H1 (cell line): ENCODE measurements at regions not wholly inside any gene's neighbourhood (a gene's known extent, or its start where the extent isn't known, plus 50 kb on each side); places are given as distances from the start of the nearest gene placed in this dataset.
"Not testable (repeated sequence)": the region's sequence is repeated elsewhere in the genome, so short reads cannot be mapped to it uniquely, and the experiment has no call there.

Experiments
- CTCF ChIA-PET: fragments of 300-600 bp; sonication (Branson Sonifier 250); formaldehyde crosslinking; loops from one replicate; lab custom pipeline; 2021; ENCODE audit not compliant: partially characterized antibody; lab: Charles Lee
- POLR2A ChIA-PET: fragments of 300-600 bp; sonication (Branson Sonifier 250); formaldehyde crosslinking; loops from one replicate; lab custom pipeline; 2021; ENCODE audit warnings: inconsistent platforms; ENCODE audit not compliant: partially characterized antibody; lab: Charles Lee
- DNase-seq, 2 experiments: peaks; one replicate each; pipeline versions ENCODE4 v3.0.0 to v3.0.0-alpha.2; 2010 to 2022; ENCODE audit warnings: low spot score in 2 of 2, low read depth in 1 of 2, mixed read lengths in 1 of 2
- FAIRE-seq: peaks from 2 replicates; lab custom pipeline; 2011; peaks lifted over from hg19 to GRCh38; lab: Jason Lieb, UNC
- H2AFZ ChIP-seq: 2 replicates; pipeline ENCODE4 v1.8.1; 2012; ENCODE audit warnings: low read length, inconsistent platforms
- H2AK5ac ChIP-seq: 2 replicates; pipeline ENCODE4 v1.6.1; 2013; ENCODE audit warnings: low read depth, low read length
- H2BK120ac ChIP-seq: replicated peaks from 2 replicates; pipeline ENCODE3; 2013; ENCODE audit warnings: low read depth, low read length, inconsistent platforms
- H2BK12ac ChIP-seq: 2 replicates; pipeline ENCODE4 v1.6.1; 2013; ENCODE audit warnings: low read depth, low read length
- H2BK15ac ChIP-seq: 2 replicates; pipeline ENCODE4 v1.6.1; 2013; ENCODE audit warnings: low read length
- H2BK20ac ChIP-seq: 2 replicates; pipeline ENCODE4 v1.6.1; 2013; ENCODE audit warnings: low read length
- H2BK5ac ChIP-seq: 2 replicates; pipeline ENCODE4 v1.6.1; 2013; ENCODE audit warnings: low read depth, low read length
- H3K14ac ChIP-seq: 2 replicates; pipeline ENCODE4 v1.6.1; 2013; ENCODE audit warnings: inconsistent platforms; ENCODE audit not compliant: insufficient read length
- H3K18ac ChIP-seq: 2 replicates; pipeline ENCODE4 v1.6.1; 2013; ENCODE audit warnings: low read length; ENCODE audit errors: extremely low read depth
- H3K23ac ChIP-seq: 2 replicates; pipeline ENCODE4 v1.6.1; 2013; ENCODE audit warnings: inconsistent platforms; ENCODE audit not compliant: insufficient read length
- H3K23me2 ChIP-seq: 2 replicates; pipeline ENCODE4 v1.6.1; 2013; ENCODE audit warnings: low read depth, low read length
- H3K27ac ChIP-seq: 2 replicates; pipeline ENCODE4 v1.6.1; 2011; ENCODE audit warnings: low read depth, low read length, inconsistent platforms
- H3K27me3 ChIP-seq, 4 experiments: replicated peaks in 1 of 4; 1 replicate in 1 of 4; 2 replicates in 3 of 4; pipeline versions ENCODE4 v1.6.1 to v1.8.1; 2011 to 2013; ENCODE audit warnings: low read length in 3 of 4, mild to moderate bottlenecking in 3 of 4, inconsistent platforms in 2 of 4, mixed read lengths in 2 of 4, moderate library complexity in 1 of 4; ENCODE audit not compliant: control insufficient read depth in 3 of 4, insufficient read depth in 3 of 4; ENCODE audit errors: extremely low read depth in 1 of 4
- H3K36me3 ChIP-seq, 4 experiments: 2 replicates each; pipeline versions ENCODE4 v1.6.1 to v1.8.1; 2011 to 2013; ENCODE audit warnings: mild to moderate bottlenecking in 4 of 4, low read length in 3 of 4, moderate library complexity in 2 of 4, control low read depth in 1 of 4, inconsistent platforms in 1 of 4; ENCODE audit not compliant: insufficient read depth in 4 of 4, control insufficient read depth in 2 of 4
- H3K4ac ChIP-seq: replicated peaks from 2 replicates; pipeline ENCODE3; 2013; ENCODE audit warnings: low read length, low read depth, mixed read lengths, inconsistent platforms; ENCODE audit not compliant: insufficient read length
- H3K4me1 ChIP-seq, 4 experiments: replicated peaks in 1 of 4; 1 replicate in 1 of 4; 2 replicates in 3 of 4; pipeline versions ENCODE4 v1.6.1 to v1.8.1; 2011 to 2013; ENCODE audit warnings: low read length in 3 of 4, inconsistent platforms in 2 of 4, mixed read lengths in 1 of 4; ENCODE audit not compliant: insufficient read depth in 4 of 4, control insufficient read depth in 3 of 4
- H3K4me2 ChIP-seq, 2 experiments: 2 replicates each; pipeline versions ENCODE4 v1.6.1 to v1.8.1; 2011 to 2013; ENCODE audit warnings: low read depth in 2 of 2, low read length in 2 of 2, control low read depth in 1 of 2, inconsistent platforms in 1 of 2, mild to moderate bottlenecking in 1 of 2; ENCODE audit not compliant: insufficient read depth in 1 of 2
- H3K4me3 ChIP-seq, 4 experiments: fragments of 200-600, 300-600 bp in 1 of 4; sonication (generic), shearing (Covaris generic), sonication (Bioruptor Twin) in 1 of 4; 2 replicates each; pipeline versions ENCODE4 v1.5.1 to v1.8.1; 2011 to 2016; ENCODE audit warnings: low read length in 4 of 4, low read depth in 3 of 4, control low read depth in 2 of 4, inconsistent platforms in 2 of 4, mild to moderate bottlenecking in 2 of 4, mixed read lengths in 1 of 4, moderate library complexity in 1 of 4; ENCODE audit not compliant: insufficient read depth in 2 of 4; ENCODE audit errors: extremely low read depth in 1 of 4
- H3K56ac ChIP-seq: replicated peaks from 2 replicates; pipeline ENCODE3; 2013; ENCODE audit warnings: low read depth, mild to moderate bottlenecking, mixed read lengths, low read length, inconsistent platforms; ENCODE audit not compliant: insufficient read length
- H3K79me1 ChIP-seq: 2 replicates; pipeline ENCODE4 v1.6.1; 2013; ENCODE audit warnings: low read depth, low read length, control low read depth
- H3K79me2 ChIP-seq, 2 experiments: 2 replicates each; pipeline versions ENCODE4 v1.6.1 to v1.8.1; 2012 to 2013; ENCODE audit warnings: low read length in 2 of 2, mild to moderate bottlenecking in 2 of 2, inconsistent platforms in 1 of 2; ENCODE audit not compliant: insufficient read depth in 2 of 2, control insufficient read depth in 1 of 2
- H3K9ac ChIP-seq, 4 experiments: replicated peaks in 1 of 4; 1 replicate in 1 of 4; 2 replicates in 3 of 4; pipeline versions ENCODE4 v1.6.1 to v1.8.1; 2011 to 2013; ENCODE audit warnings: low read depth in 3 of 4, low read length in 3 of 4, control low read depth in 2 of 4, mild to moderate bottlenecking in 2 of 4, moderate library complexity in 2 of 4, inconsistent platforms in 1 of 4; ENCODE audit errors: extremely low read depth in 1 of 4
- H3K9me3 ChIP-seq, 2 experiments: 2 replicates each; pipeline versions ENCODE4 v1.6.1 to v1.8.1; 2012 to 2013; ENCODE audit warnings: mild to moderate bottlenecking in 2 of 2, moderate library complexity in 2 of 2, control low read depth in 1 of 2, inconsistent platforms in 1 of 2, low read depth in 1 of 2, low read length in 1 of 2, mixed read lengths in 1 of 2; ENCODE audit not compliant: insufficient read depth in 2 of 2
- H4K20me1 ChIP-seq, 2 experiments: replicated peaks in 1 of 2; 2 replicates each; pipeline versions ENCODE3 to v1.8.1; 2011 to 2013; ENCODE audit warnings: inconsistent platforms in 2 of 2, low read length in 2 of 2, mild to moderate bottlenecking in 1 of 2; ENCODE audit not compliant: insufficient read depth in 2 of 2, control insufficient read depth in 1 of 2
- H4K5ac ChIP-seq: 2 replicates; pipeline ENCODE4 v1.6.1; 2013; ENCODE audit warnings: low read length, low read depth, mixed read lengths, inconsistent platforms; ENCODE audit not compliant: insufficient read length
- H4K8ac ChIP-seq: 2 replicates; pipeline ENCODE4 v1.8.0; 2013; ENCODE audit warnings: mild to moderate bottlenecking, moderate library complexity, low read length, inconsistent platforms; ENCODE audit not compliant: insufficient read depth; ENCODE audit errors: extremely low read depth
- H4K91ac ChIP-seq: replicated peaks from 2 replicates; pipeline ENCODE3; 2013; ENCODE audit warnings: low read length, mixed read lengths, inconsistent platforms; ENCODE audit not compliant: insufficient read length
- WGBS, 2 experiments: shearing (Covaris generic) in 1 of 2; methylation state at CpG; one replicate each; pipeline versions ENCODE4 v1.1.6 to v1.1.7; 2013 to 2015; ENCODE audit warnings: low lambda C conversion rate in 2 of 2, mixed read lengths in 2 of 2, inconsistent platforms in 1 of 2, low coverage in 1 of 2, missing lambda C conversion rate in 1 of 2; ENCODE audit not compliant: insufficient replicate concordance in 2 of 2, insufficient coverage in 1 of 2, insufficient read length in 1 of 2; ENCODE audit errors: extremely low coverage in 1 of 2, missing lambda C conversion rate in 1 of 2; 5-methylcytosine and 5-hydroxymethylcytosine counted together

- H3K27ac ChIP-seq, H3K23me2 ChIP-seq, POLR2A ChIA-PET, H3K4me2 ChIP-seq, H3K79me1 ChIP-seq, H3K4me3 ChIP-seq, H3K14ac ChIP-seq, H2BK12ac ChIP-seq, H4K20me1 ChIP-seq, H3K23ac ChIP-seq, H2BK120ac ChIP-seq, H2BK15ac ChIP-seq, H2BK20ac ChIP-seq, H3K56ac ChIP-seq, H3K79me2 ChIP-seq, H3K27me3 ChIP-seq, H3K36me3 ChIP-seq, H2AK5ac ChIP-seq, H3K4me1 ChIP-seq, H2AFZ ChIP-seq, H3K9ac ChIP-seq, H2BK5ac ChIP-seq, FAIRE-seq, H3K4ac ChIP-seq, DNase-seq, H3K18ac ChIP-seq, H4K8ac ChIP-seq, CTCF ChIA-PET, H4K5ac ChIP-seq, H4K91ac ChIP-seq: not testable (repeated sequence)
- H3K9me3 ChIP-seq: peaks cover 0 to 49% of the 10 kb centered on the region in 2 experiments; a peak in 2 of 4 replicates
- WGBS, 2 experiments: 83% methylated on average over 2 of the region's 6 CpGs; no CpG with 5 or more reads in 1 of the 2 experiments
Measured at GRCh38 chr2:90289291-90289980, 1598.0 kb downstream of the RPIA start.

GRCh38 chr2:90290701-90291100 lies 1599.2 kb downstream of the RPIA start:
- H3K4me2 ChIP-seq, H3K4me3 ChIP-seq, H3K4me1 ChIP-seq, H4K8ac ChIP-seq, H3K36me3 ChIP-seq, H3K27me3 ChIP-seq, H4K91ac ChIP-seq, H2AFZ ChIP-seq, H3K23ac ChIP-seq, DNase-seq, H2BK12ac ChIP-seq, H2BK15ac ChIP-seq, H3K18ac ChIP-seq, H3K14ac ChIP-seq, H3K79me2 ChIP-seq, FAIRE-seq, H2BK20ac ChIP-seq, CTCF ChIA-PET, H4K20me1 ChIP-seq, H3K27ac ChIP-seq, H2BK5ac ChIP-seq, POLR2A ChIA-PET, H3K79me1 ChIP-seq, H4K5ac ChIP-seq, H2AK5ac ChIP-seq, H3K4ac ChIP-seq, H3K23me2 ChIP-seq, H3K56ac ChIP-seq, H2BK120ac ChIP-seq, H3K9ac ChIP-seq: not testable (repeated sequence)
- WGBS, 2 experiments: 91% methylated on average over 3 of the region's 5 CpGs; no CpG with 5 or more reads in 1 of the 2 experiments
- H3K9me3 ChIP-seq: peaks cover 0 to 60% of the 10 kb centered on the region in 2 experiments; a peak in 2 of 4 replicates
